Astrocyte (in vitro differentiated cells and primary cell): ENCODE measurements at regions not wholly inside any gene's neighbourhood (a gene's known extent, or its start where the extent isn't known, plus 50 kb on each side); places are given as distances from the start of the nearest gene placed in this dataset.

Source experiments
- DNase-seq: peaks from one replicate; pipeline ENCODE4 v3.0.0-alpha.2; 2010; ENCODE audit warnings: low read depth
- FAIRE-seq: peaks from 2 replicates; lab custom pipeline; 2011; peaks lifted over from hg19 to GRCh38; lab: Jason Lieb, UNC
- H2AFZ ChIP-seq: 2 replicates; pipeline ENCODE4 v1.6.0; 2012; ENCODE audit warnings: low read depth, low read length, inconsistent platforms
- H3K27ac ChIP-seq: 2 replicates; pipeline ENCODE4 v1.5.1; 2011; ENCODE audit warnings: low read depth, low read length, inconsistent platforms
- H3K27me3 ChIP-seq: 2 replicates; pipeline ENCODE4 v1.6.0; 2011; ENCODE audit warnings: low read length, inconsistent platforms; ENCODE audit not compliant: insufficient read depth
- H3K36me3 ChIP-seq: 2 replicates; pipeline ENCODE4 v1.5.1; 2011; ENCODE audit warnings: low read length, inconsistent platforms; ENCODE audit not compliant: insufficient read depth
- H3K4me1 ChIP-seq: 2 replicates; pipeline ENCODE4 v1.5.1; 2011; ENCODE audit warnings: low read length, inconsistent platforms; ENCODE audit not compliant: insufficient read depth
- H3K4me2 ChIP-seq: 2 replicates; pipeline ENCODE4 v1.6.0; 2012; ENCODE audit warnings: low read length, inconsistent platforms
- H3K4me3 ChIP-seq: 2 replicates; pipeline ENCODE4 v1.5.1; 2011; ENCODE audit warnings: low read depth, mild to moderate bottlenecking, low read length, inconsistent platforms; ENCODE audit not compliant: insufficient read depth
- H3K79me2 ChIP-seq: 2 replicates; pipeline ENCODE4 v1.6.0; 2012; ENCODE audit warnings: mild to moderate bottlenecking, low read length, inconsistent platforms; ENCODE audit not compliant: insufficient read depth
- H3K9ac ChIP-seq: 2 replicates; pipeline ENCODE4 v1.6.0; 2012; ENCODE audit warnings: mild to moderate bottlenecking, low read length, inconsistent platforms
- H3K9me3 ChIP-seq: 2 replicates; pipeline ENCODE4 v1.5.1; 2012; ENCODE audit warnings: low read depth, mild to moderate bottlenecking, low read length, inconsistent platforms; ENCODE audit not compliant: insufficient read depth
- H4K20me1 ChIP-seq: 2 replicates; pipeline ENCODE4 v1.6.0; 2012; ENCODE audit warnings: low read length, inconsistent platforms; ENCODE audit not compliant: insufficient read depth
- H3K27ac Mint-ChIP-seq: one replicate; pipeline ENCODE4 v1.8.0; 2021; ENCODE audit warnings: mild to moderate bottlenecking, mixed read lengths; ENCODE audit not compliant: unreplicated experiment
- H3K27me3 Mint-ChIP-seq: one replicate; pipeline ENCODE4 v1.8.0; 2021; ENCODE audit warnings: low read depth, mixed read lengths; ENCODE audit not compliant: unreplicated experiment
- H3K36me3 Mint-ChIP-seq: one replicate; pipeline ENCODE4 v1.8.0; 2021; ENCODE audit warnings: low read depth, mixed read lengths; ENCODE audit not compliant: unreplicated experiment
- H3K4me1 Mint-ChIP-seq: one replicate; pipeline ENCODE4 v1.8.0; 2021; ENCODE audit warnings: low read depth, mixed read lengths; ENCODE audit not compliant: unreplicated experiment
- H3K4me3 Mint-ChIP-seq: one replicate; pipeline ENCODE4 v1.8.0; 2021; ENCODE audit warnings: mild to moderate bottlenecking, moderate library complexity, mixed read lengths; ENCODE audit not compliant: unreplicated experiment
- H3K9me3 Mint-ChIP-seq: one replicate; pipeline ENCODE4 v1.8.0; 2021; ENCODE audit warnings: mild to moderate bottlenecking, mixed read lengths; ENCODE audit not compliant: unreplicated experiment
- EZH2 ChIP-seq: IDR thresholded peaks from 2 replicates; pipeline ENCODE4 v1.6.1; 2012; ENCODE audit warnings: mild to moderate bottlenecking, low read length, inconsistent platforms; ENCODE audit not compliant: insufficient read depth
- TF ChIP-seq, protein P1 (sequence below): IDR thresholded peaks from 2 replicates; pipeline ENCODE4 v1.5.1; 2011; ENCODE audit warnings: low read depth, mild to moderate bottlenecking, inconsistent platforms, low read length, moderate library complexity; ENCODE audit not compliant: insufficient read depth

DNA sequence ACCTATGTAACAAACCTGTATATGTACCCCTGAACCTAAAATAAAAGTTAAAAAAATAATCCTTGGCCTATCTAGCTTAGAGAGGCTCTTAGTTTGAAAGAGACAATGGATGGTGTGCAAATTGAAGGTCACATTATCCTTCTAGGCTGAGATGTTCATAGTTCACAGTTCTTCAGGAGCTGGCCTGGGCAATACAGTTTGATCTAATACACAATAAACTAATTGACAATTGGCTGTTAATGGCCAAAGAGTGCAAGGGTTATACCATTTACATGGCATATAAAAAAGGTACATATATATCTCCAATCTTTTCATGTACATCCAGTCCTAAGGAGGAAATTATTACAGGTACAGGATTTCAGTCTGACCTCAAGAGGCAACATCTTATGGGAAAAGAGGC is 117.4 kb upstream of the NEDD9 start:
- no peaks in the 10 kb centered on the region for H3K79me2 ChIP-seq
- no peaks in the 10 kb centered on the region for H3K27me3 ChIP-seq
- H3K4me3 ChIP-seq, result no peak overlapping the region
- FAIRE-seq (no peak), DNase-seq (no peak)
- Mint-ChIP-seq H3K9me3 (peaks cover 8% of the 10 kb centered on the region), H3K4me1 (peaks cover 10% of the 10 kb centered on the region), H3K36me3 (no peaks in the 10 kb centered on the region), H3K4me3 (no peak overlapping the region), H3K27ac (no peak overlapping the region), H3K27me3 (peaks cover 8% of the 10 kb centered on the region)
- no peak overlapping the region for H2AFZ ChIP-seq
- no peak overlapping the region for H3K27ac ChIP-seq
- H3K36me3 ChIP-seq, result no peaks in the 10 kb centered on the region
- H3K9ac ChIP-seq, result no peak overlapping the region
- TF ChIP-seq, protein P1, sequence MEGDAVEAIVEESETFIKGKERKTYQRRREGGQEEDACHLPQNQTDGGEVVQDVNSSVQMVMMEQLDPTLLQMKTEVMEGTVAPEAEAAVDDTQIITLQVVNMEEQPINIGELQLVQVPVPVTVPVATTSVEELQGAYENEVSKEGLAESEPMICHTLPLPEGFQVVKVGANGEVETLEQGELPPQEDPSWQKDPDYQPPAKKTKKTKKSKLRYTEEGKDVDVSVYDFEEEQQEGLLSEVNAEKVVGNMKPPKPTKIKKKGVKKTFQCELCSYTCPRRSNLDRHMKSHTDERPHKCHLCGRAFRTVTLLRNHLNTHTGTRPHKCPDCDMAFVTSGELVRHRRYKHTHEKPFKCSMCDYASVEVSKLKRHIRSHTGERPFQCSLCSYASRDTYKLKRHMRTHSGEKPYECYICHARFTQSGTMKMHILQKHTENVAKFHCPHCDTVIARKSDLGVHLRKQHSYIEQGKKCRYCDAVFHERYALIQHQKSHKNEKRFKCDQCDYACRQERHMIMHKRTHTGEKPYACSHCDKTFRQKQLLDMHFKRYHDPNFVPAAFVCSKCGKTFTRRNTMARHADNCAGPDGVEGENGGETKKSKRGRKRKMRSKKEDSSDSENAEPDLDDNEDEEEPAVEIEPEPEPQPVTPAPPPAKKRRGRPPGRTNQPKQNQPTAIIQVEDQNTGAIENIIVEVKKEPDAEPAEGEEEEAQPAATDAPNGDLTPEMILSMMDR, result no peak
- no peak for TF ChIP-seq EZH2
- H3K9me3 ChIP-seq, result no peaks in the 10 kb centered on the region
- H4K20me1 ChIP-seq, result no peaks in the 10 kb centered on the region
- no peak overlapping the region for H3K4me2 ChIP-seq
- peaks cover 11% of the 10 kb centered on the region for H3K4me1 ChIP-seq

- H4K20me1 ChIP-seq, result no peaks in the 10 kb centered on the region
- no peaks in the 10 kb centered on the region for H3K9me3 ChIP-seq
- no peaks in the 10 kb centered on the region for H3K36me3 ChIP-seq
- Mint-ChIP-seq H3K4me1 (no peaks in the 10 kb centered on the region), H3K27me3 (peaks cover 11% of the 10 kb centered on the region), H3K9me3 (peaks cover 5% of the 10 kb centered on the region), H3K27ac (no peak overlapping the region), H3K4me3 (no peak overlapping the region), H3K36me3 (no peaks in the 10 kb centered on the region)
- FAIRE-seq (no peak), DNase-seq (no peak)
- H3K4me3 ChIP-seq, result no peak overlapping the region
- no peaks in the 10 kb centered on the region for H3K4me1 ChIP-seq
- no peak overlapping the region for H3K4me2 ChIP-seq
- H3K27me3 ChIP-seq, result no peaks in the 10 kb centered on the region
- no peak overlapping the region for H2AFZ ChIP-seq
- H3K79me2 ChIP-seq, result no peaks in the 10 kb centered on the region
- no peak overlapping the region for H3K9ac ChIP-seq
- H3K27ac ChIP-seq, result no peak overlapping the region
- TF ChIP-seq, protein P1, result no peak
- TF ChIP-seq EZH2, result no peak
These were observed 114.0 kb upstream of the NEDD9 start for GRCh38 chr6:11346516-11346915.

GRCh38 chr6:11345536-11345935 is 113.1 kb upstream of the NEDD9 start:
- Mint-ChIP-seq H3K4me1 (no peaks in the 10 kb centered on the region), H3K36me3 (no peaks in the 10 kb centered on the region), H3K4me3 (no peak overlapping the region), H3K9me3 (peaks cover 4% of the 10 kb centered on the region), H3K27ac (no peak overlapping the region), H3K27me3 (peaks cover 11% of the 10 kb centered on the region)
- FAIRE-seq (no peak), DNase-seq (no peak)
- no peaks in the 10 kb centered on the region for H4K20me1 ChIP-seq
- H3K27ac ChIP-seq, result no peak overlapping the region
- no peaks in the 10 kb centered on the region for H3K4me1 ChIP-seq
- H2AFZ ChIP-seq, result no peak overlapping the region
- H3K4me3 ChIP-seq, result no peak overlapping the region
- H3K27me3 ChIP-seq, result no peaks in the 10 kb centered on the region
- no peaks in the 10 kb centered on the region for H3K36me3 ChIP-seq
- no peaks in the 10 kb centered on the region for H3K79me2 ChIP-seq
- no peak overlapping the region for H3K4me2 ChIP-seq
- no peaks in the 10 kb centered on the region for H3K9me3 ChIP-seq
- TF ChIP-seq EZH2, result no peak
- no peak overlapping the region for H3K9ac ChIP-seq
